Esophagus muscularis mucosa (tissue), 4 donors: ENCODE measurements at regions not wholly inside any gene's neighbourhood (a gene's known extent, or its start where the extent isn't known, plus 50 kb on each side); places are given as distances from the start of the nearest gene placed in this dataset.

Source experiments
- DNase-seq: peaks from one replicate; pipeline ENCODE4 v3.0.0-alpha.2; 2017; ENCODE audit errors: extremely low spot score
- H3K27ac ChIP-seq, 4 donors: fragments of 200-600 bp; sonication (generic); replicated peaks in 1 of 4; 1 replicate in 3 of 4; 2 replicates in 1 of 4; pipeline ENCODE4 v1.5.1; 2016 to 2019; ENCODE audit warnings: mild to moderate bottlenecking in 1 of 4
- H3K27me3 ChIP-seq, 4 donors: fragments of 200-600 bp; sonication (generic); one replicate each; pipeline versions ENCODE4 v1.5.1 to v1.6.0; 2016 to 2019
- H3K36me3 ChIP-seq, 4 donors: fragments of 200-600 bp; sonication (generic); one replicate each; pipeline ENCODE4 v1.5.1; 2016 to 2019
- H3K4me1 ChIP-seq, 4 donors: fragments of 200-600 bp; sonication (generic); one replicate each; pipeline ENCODE4 v1.5.1; 2016 to 2019
- H3K4me3 ChIP-seq, 4 donors: fragments of 200-600 bp; sonication (generic); 1 replicate in 2 of 4; 2 replicates in 2 of 4; pipeline ENCODE4 v1.5.1; 2016 to 2019; ENCODE audit warnings: mild to moderate bottlenecking in 4 of 4, moderate library complexity in 1 of 4
- H3K9me3 ChIP-seq, 4 donors: fragments of 200-600 bp; sonication (generic); 1 replicate in 3 of 4; 2 replicates in 1 of 4; pipeline ENCODE4 v1.5.1; 2016 to 2019
- CTCF ChIP-seq, 3 experiments: fragments of 200-600 bp in 2 of 3; fragments of 450-650 bp in 1 of 3; sonication (generic) in 2 of 3; IDR thresholded peaks; one replicate each; pipeline ENCODE4 v1.5.1; 2017 to 2019; ENCODE audit warnings: antibody characterized with exemption in 3 of 3, mild to moderate bottlenecking in 2 of 3, moderate library complexity in 1 of 3
- EP300 ChIP-seq: sonication (generic); formaldehyde crosslinking; IDR thresholded peaks from one replicate; pipeline ENCODE4 v1.6.1; 2017; ENCODE audit warnings: antibody characterized with exemption
- POLR2A ChIP-seq: fragments of 450-650 bp; IDR thresholded peaks from one replicate; pipeline ENCODE4 v1.6.1; 2017; ENCODE audit warnings: antibody characterized with exemption, moderate library complexity, mild to moderate bottlenecking, low read depth
- POLR2AphosphoS5 ChIP-seq, 2 donors: sonication (generic); formaldehyde crosslinking; IDR thresholded peaks; one replicate each; pipeline ENCODE4 v1.6.1; 2017; ENCODE audit warnings: antibody characterized with exemption in 2 of 2
- WGBS: methylation state at CpG from one replicate; pipeline ENCODE4 v1.1.5; 2018; 5-methylcytosine and 5-hydroxymethylcytosine counted together
- intact Hi-C: fragments of 100-400 bp; cut with DNase I; formaldehyde crosslinking; loops from one replicate; pipeline ENCODE4 v1.15.1; 2023

- H3K36me3 ChIP-seq: no peaks in the 10 kb centered on the region
- no peaks in the 10 kb centered on the region for H3K9me3 ChIP-seq
- no peak overlapping the region for H3K27ac ChIP-seq
- intact Hi-C loops: no loop called here
- TF ChIP-seq CTCF (IDR thresholded peaks at IDR 0.05) (no peak), POLR2A (no peak), EP300 (no peak), POLR2AphosphoS5 (IDR thresholded peaks at IDR 0.05) (no peak)
- H3K4me3 ChIP-seq: no peak overlapping the region
- no peak for DNase-seq
- H3K27me3 ChIP-seq: peaks cover 0 to 32% (median 0%) of the 10 kb centered on the region in 4 donors
- 79% methylated on average over 3 of the region's 3 CpGs for WGBS
- H3K4me1 ChIP-seq: no peaks in the 10 kb centered on the region
These were observed 84.8 kb downstream of the PCDH1 start for GRCh38 chr5:141793403-141793802.

- H3K27me3 ChIP-seq: peaks cover 0 to 34% (median 0%) of the 10 kb centered on the region in 4 donors
- no peak for DNase-seq
- no peak overlapping the region for H3K4me3 ChIP-seq
- no peaks in the 10 kb centered on the region for H3K9me3 ChIP-seq
- no peak for TF ChIP-seq POLR2AphosphoS5 (IDR thresholded peaks at IDR 0.05)
- TF ChIP-seq CTCF (IDR thresholded peaks at IDR 0.05): no peak
- TF ChIP-seq EP300: no peak
- no peak for TF ChIP-seq POLR2A
- WGBS: 84% methylated on average over 3 of the region's 3 CpGs
- no peaks in the 10 kb centered on the region for H3K36me3 ChIP-seq
- intact Hi-C loops: no loop called here
- H3K27ac ChIP-seq: no peak overlapping the region
- H3K4me1 ChIP-seq: no peaks in the 10 kb centered on the region
These were observed 87.6 kb downstream of the PCDH1 start for GRCh38 chr5:141790630-141791029.

GRCh38 chr5:141789330-141789729 is 88.9 kb downstream of the PCDH1 start:
- intact Hi-C loops: no loop called here
- no peak overlapping the region for H3K4me3 ChIP-seq
- TF ChIP-seq CTCF (IDR thresholded peaks at IDR 0.05) (no peak), EP300 (no peak), POLR2A (no peak)
- DNase-seq: no peak
- no peaks in the 10 kb centered on the region for H3K9me3 ChIP-seq
- 68% methylated on average over 5 of the region's 5 CpGs for WGBS
- peaks cover 0 to 28% (median 0%) of the 10 kb centered on the region in 4 donors for H3K27me3 ChIP-seq
- H3K27ac ChIP-seq: no peak overlapping the region
- H3K4me1 ChIP-seq: no peaks in the 10 kb centered on the region
- H3K36me3 ChIP-seq: no peaks in the 10 kb centered on the region

GRCh38 chr5:141788296-141788970 is 89.8 kb downstream of the PCDH1 start:
- intact Hi-C loops: no loop called here
- no peaks in the 10 kb centered on the region for H3K4me1 ChIP-seq
- H3K27me3 ChIP-seq: peaks cover 0 to 28% (median 0%) of the 10 kb centered on the region in 4 donors
- H3K36me3 ChIP-seq: no peaks in the 10 kb centered on the region
- 74% methylated on average over 6 of the region's 6 CpGs for WGBS
- H3K4me3 ChIP-seq: no peak overlapping the region
- H3K27ac ChIP-seq: no peak overlapping the region
- TF ChIP-seq EP300 (no peak), POLR2AphosphoS5 (IDR thresholded peaks at IDR 0.05) (no peak), POLR2A (no peak), CTCF (IDR thresholded peaks at IDR 0.05) (no peak)
- no peaks in the 10 kb centered on the region for H3K9me3 ChIP-seq
- no peak for DNase-seq

- no peak overlapping the region for H3K4me3 ChIP-seq
- peaks cover 0 to 28% (median 0%) of the 10 kb centered on the region in 4 donors for H3K27me3 ChIP-seq
- TF ChIP-seq EP300 (no peak), POLR2AphosphoS5 (IDR thresholded peaks at IDR 0.05) (no peak), POLR2A (no peak), CTCF (IDR thresholded peaks at IDR 0.05) (no peak)
- H3K27ac ChIP-seq: no peak overlapping the region
- no peaks in the 10 kb centered on the region for H3K36me3 ChIP-seq
- H3K4me1 ChIP-seq: no peaks in the 10 kb centered on the region
- H3K9me3 ChIP-seq: no peaks in the 10 kb centered on the region
- no peak for DNase-seq
- 55% methylated on average over 3 of the region's 3 CpGs for WGBS
- intact Hi-C loops: no loop called here
These were observed 90.8 kb downstream of the PCDH1 start for GRCh38 chr5:141787376-141787775.
